LoVo (cell line): ENCODE measurements at regions not wholly inside any gene's neighbourhood (a gene's known extent, or its start where the extent isn't known, plus 50 kb on each side); places are given as distances from the start of the nearest gene placed in this dataset.
A peak's percentile ranks its signal among the peaks of the same experiment; 100 is the strongest.
"Not testable (repeated sequence)": the region's sequence is repeated elsewhere in the genome, so short reads cannot be mapped to it uniquely, and the experiment has no call there.

Experiments
- DNase-seq: peaks from one replicate; pipeline ENCODE4 v3.0.0-alpha.2; 2016; ENCODE audit warnings: low spot score

DNA sequence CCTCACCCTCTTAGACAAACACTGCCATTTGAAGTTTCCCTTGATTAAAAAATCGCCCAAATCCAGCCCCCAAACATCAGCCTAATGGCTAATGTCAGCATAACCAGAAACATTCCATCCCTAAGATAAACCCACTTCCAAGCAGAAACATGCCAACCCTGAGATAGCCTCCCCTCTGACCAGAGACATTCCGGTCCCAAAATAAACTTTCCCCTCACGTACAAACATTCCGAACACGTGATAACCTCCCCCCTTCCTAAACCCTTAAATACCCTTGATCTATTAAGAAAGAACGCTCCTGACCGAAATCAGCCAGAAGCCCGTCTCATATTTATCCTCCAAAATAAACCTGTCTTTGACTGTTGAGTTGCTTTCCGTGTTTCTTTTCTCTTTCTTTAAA lies 237.2 kb downstream of the ASMT start:
- DNase-seq, result no peak

DNA sequence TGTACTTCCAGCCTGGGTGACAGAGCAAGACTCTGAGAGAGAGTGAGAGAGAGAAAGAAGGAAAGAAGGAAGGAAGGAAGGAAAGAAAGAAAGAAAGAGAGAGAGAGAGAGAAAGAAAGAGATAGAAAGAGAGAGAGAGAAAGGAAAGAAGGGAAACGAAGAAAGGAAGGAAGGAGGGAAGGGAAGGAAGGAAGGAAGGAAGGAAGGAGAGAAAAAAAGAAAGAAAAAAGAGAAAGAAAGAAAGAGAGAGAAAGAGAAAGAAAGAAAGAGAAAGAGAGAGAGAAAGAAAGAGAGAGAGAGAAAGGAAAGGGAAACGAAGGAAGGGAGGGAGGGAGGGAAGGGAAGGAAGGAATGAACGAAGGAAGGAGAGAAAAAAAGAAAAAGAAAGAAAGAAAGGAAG lies 238.6 kb downstream of the ASMT start:
- DNase-seq, result no peak

DNA sequence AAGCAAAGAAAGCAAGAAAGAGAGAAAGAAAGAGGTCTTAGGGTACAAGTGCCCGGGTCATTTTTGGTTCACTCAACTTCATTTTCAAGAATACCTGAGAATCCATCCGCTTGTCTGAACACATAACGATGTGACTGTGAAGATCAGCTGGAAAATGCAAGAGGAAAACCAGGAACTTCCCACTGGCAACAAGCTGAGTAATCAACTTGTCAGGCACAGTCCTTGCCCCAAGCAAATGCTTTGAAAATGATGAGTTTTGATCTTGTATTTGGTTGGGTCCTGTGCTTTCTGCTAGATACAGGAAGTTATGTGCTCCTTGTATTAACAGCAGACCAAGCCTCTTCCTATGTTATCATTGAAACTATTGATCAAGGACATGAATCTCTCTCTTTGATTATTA lies 239.1 kb downstream of the ASMT start:
- DNase-seq, result no peak

DNA sequence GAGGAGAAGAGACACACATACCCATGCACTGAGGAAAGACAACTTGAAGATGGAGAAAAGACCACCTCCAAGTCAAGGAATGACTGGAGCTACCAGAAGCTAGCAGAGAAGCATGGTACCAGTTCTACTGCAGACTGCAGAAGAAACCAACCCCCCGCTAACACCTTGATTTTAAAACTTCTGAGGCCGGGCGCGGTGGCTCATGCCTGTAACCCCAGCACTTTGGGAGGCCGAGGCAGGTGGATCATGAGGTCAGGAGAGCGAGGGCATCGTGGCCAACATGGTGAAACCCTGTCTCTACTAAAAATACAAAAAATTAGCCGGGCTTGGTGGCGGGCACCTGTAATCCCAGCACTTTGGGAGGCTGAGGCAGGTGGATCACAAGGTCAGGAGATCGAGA lies 240.0 kb downstream of the ASMT start:
- DNase-seq, result not testable (repeated sequence)

DNA sequence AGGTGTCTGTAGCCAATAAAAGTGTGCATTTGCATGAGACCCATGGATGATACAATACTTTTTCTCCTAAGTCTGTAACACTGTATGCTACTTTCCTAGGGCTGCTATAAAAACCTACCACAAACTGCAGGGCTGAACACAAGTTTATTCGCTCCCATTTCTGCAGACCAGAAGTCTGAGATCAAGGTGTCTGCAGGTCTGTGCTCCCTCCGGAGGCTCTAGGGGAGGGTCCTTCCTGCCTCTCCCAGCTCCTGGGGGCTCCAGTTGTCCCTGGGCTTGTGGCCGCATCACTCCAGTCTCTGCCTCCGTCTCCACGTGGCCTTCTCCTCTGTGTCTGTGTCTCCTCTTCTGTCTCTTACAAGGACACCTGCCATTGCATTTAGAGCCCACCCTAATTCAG lies 244.4 kb downstream of the ASMT start:
- DNase-seq, result not testable (repeated sequence)

DNA sequence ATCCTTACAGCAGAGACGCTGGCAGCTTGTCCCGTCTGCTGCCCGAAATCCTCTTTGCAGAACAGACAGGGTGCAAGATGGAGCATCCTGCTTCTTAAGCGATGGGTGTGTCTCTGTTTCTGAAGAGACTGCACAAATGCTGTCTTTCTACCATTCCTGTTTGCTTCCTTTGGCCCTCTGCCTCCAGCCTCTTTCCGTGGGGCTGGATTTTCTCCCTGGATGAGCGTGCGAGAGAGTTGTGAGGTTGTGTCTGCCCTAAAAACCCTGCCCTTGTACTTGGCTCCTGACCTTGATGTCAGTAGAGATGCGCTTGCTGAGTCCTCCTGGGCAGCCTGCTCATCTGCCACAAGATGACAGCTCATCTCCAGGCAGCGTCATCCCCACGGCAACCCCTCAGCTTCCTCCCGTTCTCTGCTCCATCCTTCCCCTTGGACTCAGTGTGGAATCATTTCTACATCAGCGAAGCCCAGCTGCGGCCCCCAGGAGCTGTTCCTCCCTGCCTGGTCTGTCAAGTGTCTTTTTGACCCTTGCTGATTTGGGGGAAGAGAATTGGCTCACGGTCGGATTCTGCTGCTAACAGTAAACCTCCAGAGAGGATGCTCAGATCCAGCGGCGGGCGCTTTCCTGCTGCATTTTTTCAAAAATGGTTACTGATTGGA lies 246.2 kb downstream of the ASMT start:
- DNase-seq, result no peak

DNA sequence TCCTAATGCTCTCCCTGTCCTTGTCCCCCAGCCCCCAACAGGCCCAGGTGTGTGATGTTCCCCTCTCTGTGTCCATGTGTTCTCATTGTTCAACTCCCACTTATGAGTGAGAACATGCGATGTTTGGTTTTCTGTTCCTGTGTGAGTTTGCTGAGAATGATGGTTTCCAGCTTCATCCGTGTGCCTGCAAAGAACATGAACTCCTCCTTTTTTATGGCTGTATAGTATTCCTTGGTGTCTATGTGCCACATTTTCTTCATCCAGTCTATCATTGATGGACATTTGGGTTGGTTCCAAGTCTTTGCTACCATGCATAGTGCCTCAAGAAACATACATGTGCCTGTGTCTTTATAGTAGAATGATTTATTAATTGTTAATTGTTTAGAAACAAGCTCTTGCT lies 249.1 kb downstream of the ASMT start:
- DNase-seq, result not testable (repeated sequence)

DNA sequence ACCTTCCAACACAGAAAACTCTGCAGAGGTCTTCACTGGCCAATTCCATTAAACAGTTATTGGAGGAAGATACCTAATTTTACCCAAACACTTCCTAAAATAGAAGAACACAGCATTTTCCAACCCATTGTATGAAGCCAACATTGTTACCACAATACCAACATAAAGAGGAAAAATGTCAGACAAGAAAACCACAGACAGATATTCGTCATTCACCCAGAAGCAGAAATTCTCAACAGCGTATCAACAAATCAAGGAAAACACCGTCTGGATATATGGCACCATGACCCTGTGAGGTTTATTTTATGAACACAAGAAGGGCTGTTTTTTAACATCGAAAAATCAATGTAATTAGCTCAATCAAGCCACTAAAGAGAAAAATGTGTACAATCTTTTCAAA lies 255.6 kb downstream of the ASMT start:
- DNase-seq, result no peak

DNA sequence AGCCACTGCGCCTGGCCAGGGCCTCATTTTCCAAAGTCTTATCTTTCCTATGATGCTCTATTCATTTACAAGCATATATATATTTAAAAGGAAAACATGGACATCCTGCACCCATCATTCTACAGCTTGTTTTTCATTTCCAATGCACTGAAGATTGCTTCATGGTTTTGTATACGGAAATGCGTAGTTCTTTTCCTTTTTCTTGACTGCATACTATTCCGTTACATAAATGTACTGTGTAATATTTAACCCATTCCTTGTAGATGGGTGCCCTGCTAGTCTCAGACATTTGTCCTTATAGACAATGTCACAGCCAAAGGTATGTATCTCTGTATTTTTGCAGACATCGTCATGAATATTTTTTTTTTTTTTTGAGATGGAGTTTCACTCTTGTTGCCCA lies 257.0 kb downstream of the ASMT start:
- no peak for DNase-seq

DNA sequence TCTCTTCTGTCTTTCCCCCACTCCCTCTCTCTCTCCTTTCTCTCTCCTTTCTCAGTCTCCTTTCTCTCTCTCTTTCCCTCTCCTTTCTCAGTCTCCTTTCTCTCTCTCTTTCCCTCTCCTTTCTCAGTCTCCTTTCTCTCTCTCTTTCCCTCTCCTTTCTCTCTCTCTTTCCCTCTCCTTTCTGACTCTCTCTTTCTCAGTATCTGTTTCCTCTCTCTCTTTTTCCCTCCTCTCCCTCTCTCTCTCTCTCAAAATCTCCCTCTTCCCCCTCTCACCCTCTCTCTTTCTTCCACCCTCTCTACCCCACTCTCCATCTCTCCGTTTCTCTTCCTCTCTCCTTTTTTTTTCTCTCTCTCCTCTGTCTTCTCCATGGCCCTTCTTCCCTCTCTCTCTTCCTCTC lies 258.8 kb downstream of the ASMT start:
- no peak for DNase-seq

DNA sequence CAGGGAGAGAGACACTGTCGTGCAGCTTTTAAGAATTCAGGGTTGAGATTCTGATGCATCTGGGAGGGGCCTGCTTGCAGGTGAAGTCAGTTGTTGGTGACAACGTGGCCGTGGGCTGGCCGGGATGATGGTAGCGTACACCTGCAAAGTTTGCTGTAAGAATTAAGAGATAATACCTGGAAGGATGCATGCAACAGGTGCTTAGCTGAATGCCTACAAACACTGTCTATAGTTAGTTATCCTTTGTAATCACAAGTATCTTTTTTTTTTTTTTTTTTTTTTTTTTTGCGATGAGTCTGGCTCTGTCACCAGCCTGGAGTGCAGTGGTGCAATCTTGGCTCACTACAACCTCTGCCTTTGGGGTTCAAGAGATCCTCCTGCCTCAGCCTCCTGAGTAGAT lies 259.6 kb downstream of the ASMT start:
- no peak for DNase-seq

DNA sequence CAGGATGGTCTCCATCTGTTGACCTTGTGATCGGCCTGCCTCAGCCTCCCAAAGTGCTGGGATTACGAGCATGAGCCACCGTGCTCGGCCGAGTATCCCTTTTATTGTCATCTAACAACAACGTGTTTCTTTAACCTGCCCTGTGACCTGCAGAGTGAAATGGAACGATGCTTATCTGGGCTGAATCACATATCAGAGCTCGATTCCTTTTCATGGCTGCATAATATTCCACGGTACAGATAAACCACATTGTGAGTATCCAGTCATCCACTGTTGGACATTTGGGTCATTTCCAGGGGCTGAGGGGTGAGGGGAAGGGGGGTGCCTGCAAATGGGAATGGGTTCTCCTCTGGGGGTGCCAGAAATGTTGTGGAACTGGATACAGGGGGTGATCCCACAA lies 260.0 kb downstream of the ASMT start:
- no peak for DNase-seq

DNA sequence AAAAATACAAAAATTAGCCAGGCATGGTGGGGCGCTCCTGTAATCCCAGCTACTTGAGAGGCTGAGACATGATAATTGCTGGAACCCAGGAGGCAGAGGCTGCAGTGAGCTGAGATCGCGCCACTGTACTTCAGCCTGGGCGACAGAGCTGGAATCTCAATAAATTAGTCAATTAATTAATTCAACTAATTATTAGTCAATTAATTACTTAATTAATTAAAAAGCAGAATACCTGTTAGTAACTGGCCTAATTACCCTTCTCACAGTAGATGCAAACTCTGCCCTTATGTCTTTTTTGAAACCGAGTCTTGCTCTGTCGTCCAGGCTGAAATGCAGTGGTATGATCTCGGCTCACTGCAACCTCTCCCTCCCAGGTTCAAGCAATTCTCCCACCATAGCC lies 261.2 kb downstream of the ASMT start:
- no peak for DNase-seq

DNA sequence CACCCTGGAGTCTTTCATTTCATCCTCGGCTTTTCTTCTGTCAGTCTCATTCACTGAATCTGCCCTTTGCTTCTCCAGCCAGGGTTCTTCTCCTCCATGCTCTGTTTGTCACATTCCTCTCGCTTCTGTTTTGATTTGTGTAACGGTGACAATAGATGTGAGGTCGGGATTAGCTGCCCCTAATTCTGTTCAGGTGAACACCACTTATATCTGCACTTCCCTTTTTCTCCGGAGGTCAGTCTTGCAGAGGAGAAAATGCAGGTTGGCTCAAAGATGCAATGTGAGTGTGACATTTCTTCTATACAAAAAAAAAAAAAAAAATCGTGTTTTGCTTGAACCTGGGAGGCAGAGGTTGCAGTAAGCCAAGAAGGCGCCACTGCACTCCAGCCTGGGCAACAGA lies 262.9 kb downstream of the ASMT start:
- DNase-seq, result no peak

DNA sequence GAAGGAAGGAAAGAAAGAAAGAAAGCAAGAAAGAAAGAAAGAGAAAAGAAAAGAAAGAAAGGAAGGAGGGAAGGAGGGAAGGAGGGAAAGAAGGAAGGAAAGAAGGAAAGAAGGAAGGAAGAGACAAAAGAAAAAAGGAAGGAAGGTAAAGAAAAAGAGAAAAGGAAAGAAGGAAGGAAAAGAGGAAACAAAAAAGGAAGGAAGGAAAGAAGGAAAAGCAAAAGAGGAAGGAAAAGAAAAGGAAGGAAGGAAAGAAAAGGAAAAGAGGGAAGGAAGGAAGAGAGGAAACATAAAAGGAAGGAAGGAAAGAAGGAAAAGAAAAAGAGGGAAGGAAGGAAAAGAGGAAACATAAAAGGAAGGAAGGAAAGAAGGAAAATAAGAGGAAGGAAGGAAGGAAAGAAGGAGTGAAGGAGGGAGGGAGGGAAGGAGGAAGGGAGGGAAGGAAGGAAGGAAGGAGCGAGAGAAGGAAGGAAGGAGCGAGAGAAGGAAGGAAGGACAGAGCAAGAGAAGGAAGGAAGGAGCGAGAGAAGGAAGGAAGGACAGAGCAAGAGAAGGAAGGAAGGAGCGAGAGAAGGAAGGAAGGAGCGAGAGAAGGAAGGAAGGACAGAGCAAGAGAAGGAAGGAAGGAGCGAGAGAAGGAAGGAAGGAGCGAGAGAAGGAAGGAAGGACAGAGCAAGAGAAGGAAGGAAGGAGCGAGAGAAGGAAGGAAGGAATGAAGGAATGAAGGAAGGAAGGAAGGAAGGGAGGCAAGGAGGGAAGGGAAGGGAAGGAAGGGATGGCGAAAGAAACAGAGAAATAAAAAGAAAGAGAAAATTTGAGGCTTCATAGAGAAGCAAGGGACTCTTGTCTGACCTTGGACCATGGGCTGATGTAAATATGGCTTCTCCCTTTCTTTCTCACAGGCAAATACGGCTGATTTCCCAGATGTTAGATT lies 266.3 kb downstream of the ASMT start:
- DNase-seq, result not testable (repeated sequence)

DNA sequence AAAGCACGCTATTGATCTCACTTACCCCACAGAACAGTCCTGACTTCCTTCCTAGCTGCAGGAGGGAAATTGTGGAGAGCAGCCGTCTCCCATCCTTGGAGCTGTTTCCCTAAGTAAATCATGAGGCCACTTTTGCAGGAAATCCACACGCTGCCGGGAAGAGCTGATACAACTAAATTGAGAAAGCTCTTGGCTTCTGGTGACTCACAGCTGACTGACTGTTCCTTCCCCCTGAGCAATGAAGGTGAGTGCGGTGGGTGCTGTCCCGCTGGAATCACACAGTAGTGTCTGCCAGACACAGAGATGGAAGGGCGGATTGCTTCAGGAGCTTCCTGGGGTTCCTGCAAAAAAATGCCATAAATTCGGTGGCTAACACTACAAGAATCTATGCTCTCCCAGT lies 268.9 kb downstream of the ASMT start:
- peak; percentile 2 for DNase-seq

DNA sequence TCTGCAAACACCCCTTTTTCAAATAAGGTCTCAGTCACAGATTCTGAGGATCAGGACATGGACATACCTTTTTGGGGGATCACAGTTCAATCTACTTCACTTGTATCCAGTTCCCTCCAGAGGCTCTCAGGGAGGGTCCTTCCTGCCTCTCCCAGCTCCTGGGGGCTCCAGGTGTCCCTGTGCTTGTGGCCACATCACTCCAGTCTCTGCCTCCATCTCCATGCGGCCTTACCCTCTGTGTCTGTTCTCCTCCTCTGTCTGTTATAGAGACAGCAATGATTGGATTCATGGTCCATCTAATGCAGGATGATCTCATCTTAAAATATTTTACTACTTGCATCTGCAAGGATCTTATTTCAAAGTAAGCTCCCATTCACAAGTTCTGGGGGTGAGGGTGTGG lies 269.6 kb downstream of the ASMT start:
- DNase-seq, result no peak

DNA sequence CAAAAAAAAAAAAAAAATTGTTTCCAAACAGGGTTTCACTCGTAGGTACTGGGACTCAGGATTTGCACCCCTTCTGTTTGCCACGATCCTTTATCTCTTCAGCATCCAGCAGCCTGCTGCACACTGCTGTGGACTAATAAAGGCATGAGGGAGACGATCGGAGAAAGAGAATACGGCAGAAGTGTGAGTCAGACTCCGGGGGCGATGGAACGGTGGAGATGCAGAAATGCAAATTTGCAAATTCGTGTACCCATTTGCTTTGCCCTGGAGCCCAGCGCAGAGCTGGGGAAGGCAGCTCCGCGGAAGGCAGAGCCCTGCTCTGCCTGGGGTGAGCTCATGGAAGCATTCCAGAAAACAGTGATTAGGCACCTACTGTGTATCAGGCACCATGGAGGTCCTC lies 270.3 kb downstream of the ASMT start:
- DNase-seq, result no peak

DNA sequence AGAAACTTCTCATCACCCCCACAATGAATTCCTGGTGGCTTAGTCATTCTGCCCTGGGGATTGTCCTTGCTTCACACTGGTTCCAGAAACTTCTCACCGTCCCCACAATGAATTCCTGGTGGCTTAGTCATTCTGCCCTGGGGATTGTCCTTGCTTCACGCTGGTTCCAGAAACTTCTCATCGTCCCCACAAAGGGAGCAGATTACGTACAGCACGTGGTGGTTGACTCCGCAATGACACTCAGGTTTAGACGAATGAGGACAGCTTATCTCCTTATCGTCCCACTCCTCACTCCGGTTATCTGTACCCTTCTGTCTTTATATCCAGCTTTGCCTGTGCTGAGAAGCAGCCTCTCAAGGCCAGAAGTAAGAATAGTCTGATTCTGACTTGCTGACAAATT lies 273.4 kb downstream of the ASMT start:
- not testable (repeated sequence) for DNase-seq

DNA sequence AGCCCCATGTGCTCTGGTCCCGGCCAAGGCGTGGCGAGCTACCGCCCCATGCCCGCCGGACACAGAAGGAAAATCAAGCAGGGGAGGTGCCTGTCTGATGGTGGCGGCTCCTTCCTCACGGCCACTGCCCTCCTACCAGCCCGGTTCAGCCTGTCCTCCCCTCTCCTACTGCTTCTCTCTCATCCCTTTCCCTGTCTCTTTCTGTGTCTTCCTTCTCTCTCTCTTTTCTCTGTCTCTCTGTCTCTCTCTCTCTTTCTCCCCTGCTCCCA lies 279.1 kb downstream of the ASMT start:
- no peak for DNase-seq

DNA sequence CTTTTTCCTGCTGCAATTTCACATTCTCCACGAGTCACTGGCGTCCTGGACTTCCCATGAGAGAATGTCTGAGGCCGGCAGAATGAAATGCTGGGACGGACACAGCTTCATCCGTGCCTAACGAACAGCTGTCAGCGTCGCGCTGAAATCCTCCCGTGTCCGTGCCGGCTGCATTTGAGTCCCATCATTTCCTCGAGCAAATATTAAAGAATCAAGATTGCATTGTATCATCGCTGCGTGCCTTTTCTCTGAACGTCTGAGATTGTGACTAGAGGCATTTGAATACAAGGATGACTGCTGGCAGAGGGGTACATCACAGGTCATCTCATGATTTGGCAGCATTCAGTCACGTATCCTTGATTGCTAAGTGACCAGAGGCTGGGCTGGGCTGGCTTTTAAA lies 279.9 kb downstream of the ASMT start:
- DNase-seq, result no peak

DNA sequence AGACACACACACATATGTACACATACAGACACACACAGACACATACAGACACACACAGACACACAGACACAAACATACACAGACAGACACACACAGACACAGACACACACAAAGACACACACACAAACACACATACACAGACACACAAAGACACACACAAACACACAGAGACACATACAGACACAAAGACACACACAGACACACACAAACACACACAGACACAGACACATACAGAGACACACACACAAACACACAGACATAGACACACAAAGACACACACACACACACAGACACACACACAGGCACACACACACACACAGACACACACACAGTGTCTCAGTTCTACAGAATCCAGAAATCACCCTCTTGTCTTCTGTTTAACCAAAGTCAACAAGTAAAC lies 280.7 kb downstream of the ASMT start:
- no peak for DNase-seq

DNA sequence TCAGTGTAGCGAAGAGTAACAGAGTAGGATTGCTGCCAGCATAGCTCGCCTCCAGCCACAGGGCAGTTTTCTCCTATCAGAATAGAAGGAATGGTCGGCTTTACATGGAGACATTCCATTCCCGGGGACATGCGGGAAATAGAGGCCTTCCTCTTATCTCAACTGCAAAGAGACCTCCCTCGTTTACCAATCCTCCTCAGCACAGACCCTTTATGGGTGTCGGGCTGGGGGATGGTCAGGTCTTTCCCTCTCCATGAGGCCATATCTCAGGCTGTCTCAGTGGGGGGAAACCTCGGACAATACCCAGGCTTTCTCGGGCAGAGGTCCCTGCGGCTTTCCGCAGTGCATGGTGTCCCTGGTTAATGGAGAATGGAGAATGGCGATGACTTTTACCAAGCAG lies 285.0 kb downstream of the ASMT start:
- DNase-seq, result no peak

DNA sequence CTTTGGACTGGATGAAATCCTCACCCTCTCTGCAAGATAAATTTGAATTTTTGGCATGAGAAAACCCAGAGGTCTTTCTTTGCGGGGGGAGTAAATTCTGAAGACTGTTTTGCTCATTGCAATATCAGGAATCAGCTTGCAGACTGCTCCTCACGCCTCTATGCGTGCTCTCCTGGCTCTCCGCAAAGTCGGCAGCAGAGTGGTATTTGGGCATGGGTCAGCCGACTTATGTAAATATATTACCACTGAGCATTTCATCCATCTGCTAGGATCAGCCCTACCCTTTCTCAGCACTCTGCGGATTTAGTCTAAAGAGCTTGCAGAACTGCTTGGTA lies 288.0 kb downstream of the ASMT start:
- DNase-seq, result no peak
